Loucy (cell line): ENCODE measurements at regions not wholly inside any gene's neighbourhood (a gene's known extent, or its start where the extent isn't known, plus 50 kb on each side); places are given as distances from the start of the nearest gene placed in this dataset.

Experiments
- CTCF ChIP-seq: fragments of 200-600 bp; sonication (generic); conservative IDR thresholded peaks from 2 replicates; pipeline ENCODE4 v1.5.1; 2014; ENCODE audit warnings: mild to moderate bottlenecking, antibody characterized with exemption, low read length
- EZH2phosphoT487 ChIP-seq: fragments of 200-600 bp; IDR thresholded peaks from 2 replicates; pipeline ENCODE4 v1.6.1; 2018; ENCODE audit warnings: antibody characterized with exemption, mild to moderate bottlenecking, moderate library complexity, borderline replicate concordance

GRCh38 chr20:61002090-61002489, 250.0 kb upstream of the CDH4 start:
- TF ChIP-seq CTCF (no peak), EZH2phosphoT487 (no peak)
